ENCODE measurements at regions not wholly inside any gene's neighbourhood (a gene's known extent, or its start where the extent isn't known, plus 50 kb on each side); places are given as distances from the start of the nearest gene placed in this dataset.

- no peak for TF ChIP-seq EZH2 (IDR thresholded peaks at IDR 0.05; ENCODE audit: borderline replicate concordance, insufficient read depth, low read depth, low read length, poor library complexity, severe bottlenecking)
- TF ChIP-seq, protein P1, sequence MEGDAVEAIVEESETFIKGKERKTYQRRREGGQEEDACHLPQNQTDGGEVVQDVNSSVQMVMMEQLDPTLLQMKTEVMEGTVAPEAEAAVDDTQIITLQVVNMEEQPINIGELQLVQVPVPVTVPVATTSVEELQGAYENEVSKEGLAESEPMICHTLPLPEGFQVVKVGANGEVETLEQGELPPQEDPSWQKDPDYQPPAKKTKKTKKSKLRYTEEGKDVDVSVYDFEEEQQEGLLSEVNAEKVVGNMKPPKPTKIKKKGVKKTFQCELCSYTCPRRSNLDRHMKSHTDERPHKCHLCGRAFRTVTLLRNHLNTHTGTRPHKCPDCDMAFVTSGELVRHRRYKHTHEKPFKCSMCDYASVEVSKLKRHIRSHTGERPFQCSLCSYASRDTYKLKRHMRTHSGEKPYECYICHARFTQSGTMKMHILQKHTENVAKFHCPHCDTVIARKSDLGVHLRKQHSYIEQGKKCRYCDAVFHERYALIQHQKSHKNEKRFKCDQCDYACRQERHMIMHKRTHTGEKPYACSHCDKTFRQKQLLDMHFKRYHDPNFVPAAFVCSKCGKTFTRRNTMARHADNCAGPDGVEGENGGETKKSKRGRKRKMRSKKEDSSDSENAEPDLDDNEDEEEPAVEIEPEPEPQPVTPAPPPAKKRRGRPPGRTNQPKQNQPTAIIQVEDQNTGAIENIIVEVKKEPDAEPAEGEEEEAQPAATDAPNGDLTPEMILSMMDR (IDR thresholded peaks at IDR 0.05): no peak
Observed at GRCh38 chr1:182159443-182159842, 97.9 kb upstream of the ZNF648 start.

Measured in B cell (primary cell).